Motor neuron (in vitro differentiated cells): ENCODE measurements at regions not wholly inside any gene's neighbourhood (a gene's known extent, or its start where the extent isn't known, plus 50 kb on each side); places are given as distances from the start of the nearest gene placed in this dataset.
A peak's percentile ranks its signal among the peaks of the same experiment; 100 is the strongest.
"Not testable (repeated sequence)": the region's sequence is repeated elsewhere in the genome, so short reads cannot be mapped to it uniquely, and the experiment has no call there.

ENCODE experiments used
- ATAC-seq, 8 experiments: fragments of 200-7000 bp; cut with Tn5 transposase; replicated peaks in 6 of 8; 2 replicates each; pipeline ENCODE4 v1.8.0; 2021; ENCODE audit warnings: mild to moderate bottlenecking in 8 of 8, moderate library complexity in 8 of 8
- H3K27ac ChIP-seq, 2 donors: fragments of 250-450 bp; sonication (Bioruptor Pico); 2 replicates each; pipeline ENCODE4 v1.9.0; 2021; ENCODE audit warnings: antibody characterized with exemption in 2 of 2, mild to moderate bottlenecking in 2 of 2, moderate library complexity in 1 of 2
- H3K4me1 ChIP-seq, 2 donors: fragments of 250-450 bp; sonication (Bioruptor Pico); replicated peaks in 1 of 2; 2 replicates each; pipeline ENCODE4 v1.6.1; 2021; ENCODE audit warnings: antibody characterized with exemption in 2 of 2, mild to moderate bottlenecking in 2 of 2, moderate library complexity in 1 of 2
- H3K4me3 ChIP-seq, 5 donors: fragments of 250-450 bp; sonication (Bioruptor Pico); 2 replicates each; pipeline ENCODE4 v1.9.0; 2021; ENCODE audit warnings: antibody characterized with exemption in 5 of 5, mild to moderate bottlenecking in 5 of 5, moderate library complexity in 4 of 5
- WGBS, 10 experiments: fragments of 450-650 bp; shearing (Covaris generic); methylation state at CpG; one replicate each; pipeline ENCODE4 v1.0.0; 2022; 5-methylcytosine and 5-hydroxymethylcytosine counted together
- in situ Hi-C, 9 experiments: fragments of 400-800 bp; cut with MboI; loops; one replicate each; pipeline ENCODE4 v1.15.0; 2021; ENCODE audit warnings: low sequenced_read_pairs in 9 of 9, low pct_unique_long_range_greater_than_20kb in 2 of 9; ENCODE audit not compliant: unreplicated experiment in 9 of 9

- in situ Hi-C loops, result no loop called here
- H3K4me3 ChIP-seq, result no peak overlapping the region
- no peak overlapping the region for H3K27ac ChIP-seq
- 0 to 80% (median 20%) methylated on average over 1 of the region's 1 CpG; no CpG with 5 or more reads in 7 of the 10 experiments for WGBS, 10 experiments
- peaks cover 0 to 4% of the 10 kb centered on the region in 2 donors for H3K4me1 ChIP-seq
- peak in 1 of 8 experiments; percentile 51 for ATAC-seq
These were observed 587.1 kb upstream of the CPEB2 start for GRCh38 chr4:14415146-14415545.

- ATAC-seq, result no peak
- Histone ChIP-seq H3K4me1 (no peaks in the 10 kb centered on the region), H3K4me3 (no peak overlapping the region), H3K27ac (no peak overlapping the region)
- WGBS, 10 experiments, result 0 to 92% (median 20%) methylated on average over 1 to 2 of the region's 2 CpGs; no CpG with 5 or more reads in 3 of the 10 experiments
- in situ Hi-C loops, result no loop called here
These were observed 582.8 kb upstream of the CPEB2 start for GRCh38 chr4:14419516-14419915.

- 30 to 100% (median 86%) methylated on average over 1 to 9 of the region's 15 CpGs; no CpG with 5 or more reads in 1 of the 10 experiments for WGBS, 10 experiments
- in situ Hi-C loops, ATAC-seq, H3K4me3 ChIP-seq, H3K27ac ChIP-seq, H3K4me1 ChIP-seq: not testable (repeated sequence)
These were observed 576.0 kb upstream of the CPEB2 start for GRCh38 chr4:14426297-14426696.

- Histone ChIP-seq H3K4me3 (no peak overlapping the region), H3K27ac (no peak overlapping the region), H3K4me1 (no peaks in the 10 kb centered on the region)
- ATAC-seq, result no peak
- in situ Hi-C loops, result no loop called here
- 0 to 100% (median 83%) methylated on average over 1 to 2 of the region's 2 CpGs; no CpG with 5 or more reads in 3 of the 10 experiments for WGBS, 10 experiments
These were observed 574.2 kb upstream of the CPEB2 start for GRCh38 chr4:14428125-14428524.

- Histone ChIP-seq H3K4me3 (no peak overlapping the region), H3K27ac (no peak overlapping the region), H3K4me1 (no peaks in the 10 kb centered on the region)
- in situ Hi-C loops, result no loop called here
- 0 to 100% (median 20%) methylated on average over 1 to 3 of the region's 3 CpGs; no CpG with 5 or more reads in 1 of the 10 experiments for WGBS, 10 experiments
- ATAC-seq, result peak in 6 of 8 experiments; percentile 27 to 77 (median 49)
These were observed 570.8 kb upstream of the CPEB2 start for GRCh38 chr4:14431155-14432134.

- ATAC-seq, result no peak
- WGBS, 10 experiments, result 0 to 83% (median 40%) methylated on average over 1 to 2 of the region's 2 CpGs; no CpG with 5 or more reads in 5 of the 10 experiments
- in situ Hi-C loops, result no loop called here
- Histone ChIP-seq H3K27ac (no peak overlapping the region), H3K4me1 (no peaks in the 10 kb centered on the region), H3K4me3 (no peak overlapping the region)
These were observed 567.8 kb upstream of the CPEB2 start for GRCh38 chr4:14434483-14434882.

- Histone ChIP-seq H3K4me1 (no peaks in the 10 kb centered on the region), H3K27ac (no peak overlapping the region), H3K4me3 (no peak overlapping the region)
- in situ Hi-C loops, result no loop called here
- no peak for ATAC-seq
- 0 to 100% (median 51%) methylated on average over 1 to 3 of the region's 3 CpGs; no CpG with 5 or more reads in 1 of the 10 experiments for WGBS, 10 experiments
These were observed 567.4 kb upstream of the CPEB2 start for GRCh38 chr4:14434916-14435315.

- in situ Hi-C loops, result no loop called here
- 0 to 76% (median 51%) methylated on average over 1 to 3 of the region's 3 CpGs; no CpG with 5 or more reads in 2 of the 10 experiments for WGBS, 10 experiments
- no peak overlapping the region for H3K27ac ChIP-seq
- no peak for ATAC-seq
- H3K4me1 ChIP-seq, result no peaks in the 10 kb centered on the region
- no peak overlapping the region for H3K4me3 ChIP-seq
These were observed 560.7 kb upstream of the CPEB2 start for GRCh38 chr4:14441561-14441960.

GRCh38 chr4:14445882-14446281 is 556.4 kb upstream of the CPEB2 start:
- Histone ChIP-seq H3K4me1 (no peaks in the 10 kb centered on the region), H3K27ac (no peak overlapping the region), H3K4me3 (no peak overlapping the region)
- in situ Hi-C loops, result no loop called here
- 35 to 100% (median 95%) methylated on average over 1 to 2 of the region's 2 CpGs; no CpG with 5 or more reads in 3 of the 10 experiments for WGBS, 10 experiments
- no peak for ATAC-seq

GRCh38 chr4:14446311-14446710 is 556.0 kb upstream of the CPEB2 start:
- H3K27ac ChIP-seq, result no peak overlapping the region
- 0 to 71% (median 54%) methylated on average over 1 to 4 of the region's 4 CpGs; no CpG with 5 or more reads in 2 of the 10 experiments for WGBS, 10 experiments
- no peaks in the 10 kb centered on the region for H3K4me1 ChIP-seq
- peak in 1 of 8 experiments; percentile 50 for ATAC-seq
- in situ Hi-C loops, result no loop called here
- no peak overlapping the region for H3K4me3 ChIP-seq

- Histone ChIP-seq H3K27ac (no peak overlapping the region), H3K4me3 (no peak overlapping the region), H3K4me1 (no peaks in the 10 kb centered on the region)
- in situ Hi-C loops, result no loop called here
- peak in 1 of 8 experiments; percentile 48 for ATAC-seq
- 28 to 93% (median 75%) methylated on average over 1 to 5 of the region's 5 CpGs for WGBS, 10 experiments
These were observed 555.4 kb upstream of the CPEB2 start for GRCh38 chr4:14446904-14447303.

- peaks cover 5 to 10% of the 10 kb centered on the region in 2 donors for H3K4me1 ChIP-seq
- H3K4me3 ChIP-seq, result no peak overlapping the region
- in situ Hi-C loops, result no loop called here
- ATAC-seq, result no peak
- no peak overlapping the region for H3K27ac ChIP-seq
- WGBS, 10 experiments, result 0 to 92% (median 75%) methylated on average over 1 to 2 of the region's 2 CpGs; no CpG with 5 or more reads in 5 of the 10 experiments
These were observed 553.0 kb upstream of the CPEB2 start for GRCh38 chr4:14449308-14449707.

- no peak overlapping the region for H3K27ac ChIP-seq
- H3K4me3 ChIP-seq, result no peak overlapping the region
- no peak for ATAC-seq
- WGBS, 10 experiments, result 33 to 100% (median 88%) methylated on average over 1 to 10 of the region's 12 CpGs; no CpG with 5 or more reads in 1 of the 10 experiments
- H3K4me1 ChIP-seq, result peaks cover 5 to 10% of the 10 kb centered on the region in 2 donors
- in situ Hi-C loops, result no loop called here
These were observed 550.3 kb upstream of the CPEB2 start for GRCh38 chr4:14452001-14452400.
